GM18873 (cell line): ENCODE measurements at regions not wholly inside any gene's neighbourhood (a gene's known extent, or its start where the extent isn't known, plus 50 kb on each side); places are given as distances from the start of the nearest gene placed in this dataset.

Source experiments
- ATAC-seq: cut with Tn5 transposase; IDR thresholded peaks from one replicate; pipeline ENCODE4 v1.9.1; 2021; ENCODE audit warnings: mild to moderate bottlenecking, moderate library complexity, moderate number of reproducible peaks; ENCODE audit not compliant: unreplicated experiment, low FRiP score

- no peak for ATAC-seq
These were observed 586.7 kb downstream of the GBA3 start for GRCh38 chr4:23279377-23279986.

GRCh38 chr4:23278845-23279244 is 586.1 kb downstream of the GBA3 start:
- no peak for ATAC-seq

- no peak for ATAC-seq
These were observed 583.3 kb downstream of the GBA3 start for GRCh38 chr4:23276076-23276475.

- ATAC-seq: no peak
These were observed 576.8 kb downstream of the GBA3 start for GRCh38 chr4:23269566-23269965.

GRCh38 chr4:23268072-23268771 is 575.5 kb downstream of the GBA3 start:
- no peak for ATAC-seq

GRCh38 chr4:23266401-23266800 is 573.7 kb downstream of the GBA3 start:
- ATAC-seq: no peak

GRCh38 chr4:23260511-23260910 is 567.8 kb downstream of the GBA3 start:
- no peak for ATAC-seq

GRCh38 chr4:23245203-23245832 is 552.6 kb downstream of the GBA3 start:
- no peak for ATAC-seq

- no peak for ATAC-seq
These were observed 550.2 kb downstream of the GBA3 start for GRCh38 chr4:23242962-23243361.

- ATAC-seq: no peak
These were observed 548.7 kb downstream of the GBA3 start for GRCh38 chr4:23241408-23241807.

GRCh38 chr4:23238848-23239247 is 546.1 kb downstream of the GBA3 start:
- no peak for ATAC-seq

GRCh38 chr4:23237771-23238170 is 545.0 kb downstream of the GBA3 start:
- ATAC-seq: no peak

- no peak for ATAC-seq
These were observed 543.1 kb downstream of the GBA3 start for GRCh38 chr4:23235628-23236390.

GRCh38 chr4:23234716-23235115 is 542.0 kb downstream of the GBA3 start:
- ATAC-seq: no peak

- no peak for ATAC-seq
These were observed 541.3 kb downstream of the GBA3 start for GRCh38 chr4:23234018-23234417.

- no peak for ATAC-seq
These were observed 540.9 kb downstream of the GBA3 start for GRCh38 chr4:23233596-23233995.

GRCh38 chr4:23232987-23233386 is 540.2 kb downstream of the GBA3 start:
- no peak for ATAC-seq

GRCh38 chr4:23225564-23225963 is 532.8 kb downstream of the GBA3 start:
- ATAC-seq: no peak

- ATAC-seq: no peak
These were observed 532.1 kb downstream of the GBA3 start for GRCh38 chr4:23224684-23225420.

- no peak for ATAC-seq
These were observed 528.2 kb downstream of the GBA3 start for GRCh38 chr4:23220911-23221310.
